Trophoblast cell (in vitro differentiated cells and primary cell): ENCODE measurements at regions not wholly inside any gene's neighbourhood (a gene's known extent, or its start where the extent isn't known, plus 50 kb on each side); places are given as distances from the start of the nearest gene placed in this dataset.

ENCODE experiments used
- DNase-seq, 2 donors: peaks; one replicate each; pipeline ENCODE4 v3.0.0-alpha.2; 2016
- H2AFZ ChIP-seq: 2 replicates; pipeline ENCODE4 v1.6.1; 2013; ENCODE audit warnings: low read length, moderate library complexity, mild to moderate bottlenecking; ENCODE audit not compliant: insufficient read depth, poor library complexity
- H2AK5ac ChIP-seq: 2 replicates; pipeline ENCODE4 v1.6.1; 2013; ENCODE audit warnings: mild to moderate bottlenecking, low read length
- H2BK120ac ChIP-seq: 2 replicates; pipeline ENCODE4 v1.6.1; 2013; ENCODE audit warnings: low read length, mild to moderate bottlenecking, moderate library complexity; ENCODE audit not compliant: insufficient read depth, poor library complexity
- H2BK12ac ChIP-seq: 2 replicates; pipeline ENCODE4 v1.6.1; 2013; ENCODE audit warnings: mild to moderate bottlenecking, low read length, moderate library complexity
- H2BK5ac ChIP-seq: 2 replicates; pipeline ENCODE4 v1.6.1; 2013; ENCODE audit warnings: low read length, low read depth, moderate library complexity, mild to moderate bottlenecking; ENCODE audit not compliant: poor library complexity
- H3K14ac ChIP-seq: 2 replicates; pipeline ENCODE4 v1.6.1; 2013; ENCODE audit warnings: mild to moderate bottlenecking, low read length
- H3K18ac ChIP-seq: 2 replicates; pipeline ENCODE4 v1.6.1; 2013; ENCODE audit warnings: mild to moderate bottlenecking, low read length
- H3K23ac ChIP-seq: 2 replicates; pipeline ENCODE4 v1.6.1; 2013; ENCODE audit warnings: low read length
- H3K27ac ChIP-seq: 2 replicates; pipeline ENCODE4 v1.5.1; 2013; ENCODE audit warnings: low read depth, mild to moderate bottlenecking, inconsistent platforms, low read length, moderate library complexity
- H3K27me3 ChIP-seq: 2 replicates; pipeline ENCODE4 v1.6.1; 2013; ENCODE audit warnings: inconsistent platforms, mild to moderate bottlenecking, low read length, moderate library complexity; ENCODE audit not compliant: insufficient read depth
- H3K36me3 ChIP-seq, 2 experiments: 1 replicate in 1 of 2; 2 replicates in 1 of 2; pipeline ENCODE4 v1.6.1; 2013; ENCODE audit warnings: low read length in 2 of 2, mild to moderate bottlenecking in 2 of 2, moderate library complexity in 1 of 2; ENCODE audit not compliant: insufficient read depth in 2 of 2, control insufficient read depth in 1 of 2
- H3K4ac ChIP-seq: 2 replicates; pipeline ENCODE4 v1.6.1; 2013; ENCODE audit warnings: low read depth, mild to moderate bottlenecking, low read length, moderate library complexity
- H3K4me1 ChIP-seq, 2 experiments: 1 replicate in 1 of 2; 2 replicates in 1 of 2; pipeline ENCODE4 v1.6.1; 2013; ENCODE audit warnings: low read length in 2 of 2, mild to moderate bottlenecking in 2 of 2, moderate library complexity in 1 of 2; ENCODE audit not compliant: insufficient read depth in 2 of 2, control insufficient read depth in 1 of 2
- H3K4me2 ChIP-seq: 2 replicates; pipeline ENCODE4 v1.6.1; 2013; ENCODE audit warnings: inconsistent platforms, mild to moderate bottlenecking, low read length, moderate library complexity
- H3K4me3 ChIP-seq: 2 replicates; pipeline ENCODE4 v1.5.1; 2013; ENCODE audit warnings: mild to moderate bottlenecking, low read depth, low read length, inconsistent platforms
- H3K79me1 ChIP-seq: one replicate; pipeline ENCODE4 v1.6.1; 2013; ENCODE audit warnings: low read length
- H3K79me2 ChIP-seq: 2 replicates; pipeline ENCODE4 v1.6.1; 2013; ENCODE audit warnings: low read length, mild to moderate bottlenecking; ENCODE audit not compliant: control insufficient read depth, insufficient read depth, poor library complexity
- H3K9ac ChIP-seq: 2 replicates; pipeline ENCODE4 v1.6.1; 2013; ENCODE audit warnings: mild to moderate bottlenecking, low read length
- H3K9me3 ChIP-seq: 2 replicates; pipeline ENCODE4 v1.6.1; 2013; ENCODE audit warnings: low read depth, mild to moderate bottlenecking, control low read depth, inconsistent platforms, low read length; ENCODE audit not compliant: insufficient read depth
- H4K12ac ChIP-seq: 2 replicates; pipeline ENCODE4 v1.6.1; 2013; ENCODE audit warnings: low read depth, mild to moderate bottlenecking, low read length, moderate library complexity
- H4K8ac ChIP-seq: 2 replicates; pipeline ENCODE4 v1.6.1; 2013; ENCODE audit warnings: low read depth, mild to moderate bottlenecking, low read length, moderate library complexity
- H4K91ac ChIP-seq: one replicate; pipeline ENCODE4 v1.6.1; 2013; ENCODE audit warnings: low read depth, mild to moderate bottlenecking, low read length, moderate library complexity
- WGBS: extraction: QIAGEN DNeasy Blood & Tissue Kit; methylation state at CpG from one replicate; pipeline ENCODE4 v1.1.7; 2013; ENCODE audit warnings: missing lambda C conversion rate; ENCODE audit not compliant: insufficient read length, insufficient coverage; ENCODE audit errors: extremely low coverage; 5-methylcytosine and 5-hydroxymethylcytosine counted together

GRCh38 chr17:63240106-63240505, 206.0 kb downstream of the CYB561 start:
- no peaks in the 10 kb centered on the region for H3K9me3 ChIP-seq
- no peak overlapping the region for H2AFZ ChIP-seq
- H4K12ac ChIP-seq = no peak overlapping the region
- no peaks in the 10 kb centered on the region for H3K79me2 ChIP-seq
- no peak overlapping the region for H2AK5ac ChIP-seq
- no peaks in the 10 kb centered on the region for H3K4me1 ChIP-seq
- no peak overlapping the region for H2BK5ac ChIP-seq
- no peak overlapping the region for H2BK120ac ChIP-seq
- no peak overlapping the region for H2BK12ac ChIP-seq
- H3K14ac ChIP-seq = no peak overlapping the region
- no CpG with 5 or more reads among the region's 3 CpGs for WGBS
- no peak overlapping the region for H3K4me2 ChIP-seq
- H3K36me3 ChIP-seq = peaks cover 6 to 10% of the 10 kb centered on the region in 2 experiments
- no peak overlapping the region for H3K18ac ChIP-seq
- H3K27me3 ChIP-seq = no peaks in the 10 kb centered on the region
- H3K9ac ChIP-seq = no peak overlapping the region
- H4K91ac ChIP-seq = no peak overlapping the region
- no peak overlapping the region for H3K23ac ChIP-seq
- no peak overlapping the region for H3K27ac ChIP-seq
- no peak overlapping the region for H3K4ac ChIP-seq
- H3K4me3 ChIP-seq = no peak overlapping the region
- DNase-seq = no peak
- no peak overlapping the region for H4K8ac ChIP-seq
- no peaks in the 10 kb centered on the region for H3K79me1 ChIP-seq

GRCh38 chr17:63246344-63246743, 199.8 kb downstream of the CYB561 start:
- no peak overlapping the region for H4K8ac ChIP-seq
- no peak overlapping the region for H3K4ac ChIP-seq
- no peak overlapping the region for H3K18ac ChIP-seq
- H4K12ac ChIP-seq = no peak overlapping the region
- H3K36me3 ChIP-seq = peaks cover 0 to 6% of the 10 kb centered on the region in 2 experiments
- no peak overlapping the region for H3K4me2 ChIP-seq
- H3K79me2 ChIP-seq = no peaks in the 10 kb centered on the region
- H2BK12ac ChIP-seq = no peak overlapping the region
- H2BK120ac ChIP-seq = no peak overlapping the region
- DNase-seq = no peak
- no peak overlapping the region for H3K14ac ChIP-seq
- H3K9me3 ChIP-seq = no peaks in the 10 kb centered on the region
- no CpG with 5 or more reads among the region's 2 CpGs for WGBS
- no peaks in the 10 kb centered on the region for H3K79me1 ChIP-seq
- H4K91ac ChIP-seq = no peak overlapping the region
- H3K4me1 ChIP-seq = no peaks in the 10 kb centered on the region
- no peak overlapping the region for H3K9ac ChIP-seq
- H2BK5ac ChIP-seq = no peak overlapping the region
- H2AFZ ChIP-seq = no peak overlapping the region
- no peaks in the 10 kb centered on the region for H3K27me3 ChIP-seq
- no peak overlapping the region for H3K23ac ChIP-seq
- no peak overlapping the region for H2AK5ac ChIP-seq
- H3K27ac ChIP-seq = no peak overlapping the region
- no peak overlapping the region for H3K4me3 ChIP-seq

- Histone ChIP-seq H2BK12ac (no peak overlapping the region), H3K27me3 (no peaks in the 10 kb centered on the region), H3K14ac (no peak overlapping the region), H3K4me3 (no peak overlapping the region), H2AK5ac (no peak overlapping the region), H3K79me1 (no peaks in the 10 kb centered on the region), H2BK120ac (no peak overlapping the region), H3K4me1 (no peaks in the 10 kb centered on the region), H3K18ac (no peak overlapping the region), H4K91ac (no peak overlapping the region), H4K12ac (no peak overlapping the region), H3K9me3 (no peaks in the 10 kb centered on the region), H3K36me3 (peaks cover 0 to 6% of the 10 kb centered on the region in 2 experiments), H2AFZ (no peak overlapping the region), H2BK5ac (no peak overlapping the region), H3K4me2 (no peak overlapping the region), H3K27ac (no peak overlapping the region), H3K4ac (no peak overlapping the region), H4K8ac (no peak overlapping the region), H3K9ac (no peak overlapping the region), H3K79me2 (no peaks in the 10 kb centered on the region), H3K23ac (no peak overlapping the region)
- WGBS = no CpG with 5 or more reads among the region's 1 CpG
- no peak for DNase-seq
These were observed 198.4 kb downstream of the CYB561 start for GRCh38 chr17:63247706-63248105.

DNA sequence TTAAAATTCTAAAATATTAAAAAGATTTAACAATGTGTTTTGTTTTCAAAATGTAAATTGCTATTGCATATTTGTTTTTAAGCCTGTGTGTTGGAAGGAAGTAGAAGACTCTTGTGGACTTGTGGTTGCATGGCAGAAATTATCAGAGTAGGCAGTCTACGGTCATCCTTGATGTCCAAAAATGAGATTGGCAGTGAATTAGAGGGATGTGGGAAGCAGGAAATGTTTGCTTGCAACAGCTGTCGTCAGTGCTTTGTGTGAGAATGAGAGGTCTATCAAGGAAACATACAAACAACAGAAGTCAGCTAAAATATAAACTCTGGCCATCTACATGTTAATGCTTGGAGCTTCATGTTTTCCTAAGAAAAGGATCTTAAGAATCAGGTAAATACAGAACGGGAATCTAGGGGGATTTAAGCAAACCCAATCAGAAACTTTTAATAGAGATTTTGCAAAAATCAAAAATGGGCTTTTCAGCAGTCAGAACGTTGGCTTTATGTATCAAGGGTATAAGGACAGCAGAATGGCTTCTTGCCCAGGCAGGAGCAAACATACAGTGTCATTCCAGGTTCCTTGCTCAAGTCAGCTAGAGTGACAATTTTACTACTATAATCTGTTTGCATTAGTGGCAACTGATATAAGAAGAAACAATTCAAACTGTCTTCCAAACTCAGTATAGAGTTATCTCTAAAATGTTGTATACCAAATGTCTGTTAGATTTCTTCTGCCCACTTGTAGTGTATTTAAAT, 196.7 kb downstream of the CYB561 start:
- no peaks in the 10 kb centered on the region for H3K79me1 ChIP-seq
- H4K91ac ChIP-seq = no peak overlapping the region
- no peak overlapping the region for H2AK5ac ChIP-seq
- H4K8ac ChIP-seq = no peak overlapping the region
- no peak overlapping the region for H2BK5ac ChIP-seq
- no peaks in the 10 kb centered on the region for H3K9me3 ChIP-seq
- H3K4ac ChIP-seq = no peak overlapping the region
- no CpG with 5 or more reads among the region's 4 CpGs for WGBS
- H2BK12ac ChIP-seq = no peak overlapping the region
- no peak overlapping the region for H3K27ac ChIP-seq
- DNase-seq = no peak
- H3K4me2 ChIP-seq = no peak overlapping the region
- H3K14ac ChIP-seq = no peak overlapping the region
- no peak overlapping the region for H3K9ac ChIP-seq
- H3K23ac ChIP-seq = no peak overlapping the region
- no peaks in the 10 kb centered on the region for H3K27me3 ChIP-seq
- H4K12ac ChIP-seq = no peak overlapping the region
- H3K79me2 ChIP-seq = no peaks in the 10 kb centered on the region
- no peaks in the 10 kb centered on the region for H3K4me1 ChIP-seq
- H2AFZ ChIP-seq = no peak overlapping the region
- H3K36me3 ChIP-seq = peaks cover 2% of the 10 kb centered on the region in 2 experiments
- no peak overlapping the region for H2BK120ac ChIP-seq
- no peak overlapping the region for H3K4me3 ChIP-seq
- no peak overlapping the region for H3K18ac ChIP-seq
